HEK293 (cell line): ENCODE measurements at regions not wholly inside any gene's neighbourhood (a gene's known extent, or its start where the extent isn't known, plus 50 kb on each side); places are given as distances from the start of the nearest gene placed in this dataset.

ENCODE experiments used
- CTCF ChIP-seq: fragments of 450-650 bp; formaldehyde crosslinking; IDR thresholded peaks from 2 replicates; pipeline ENCODE4 v1.5.1; 2016; ENCODE audit warnings: missing biosample characterization, missing genetic modification characterization
- REST ChIP-seq: fragments of 450-650 bp; formaldehyde crosslinking; IDR thresholded peaks from 2 replicates; pipeline ENCODE4 v1.5.1; 2016; ENCODE audit warnings: missing biosample characterization, missing genetic modification characterization
- ZBTB17 ChIP-seq: fragments of 450-650 bp; formaldehyde crosslinking; IDR thresholded peaks from 2 replicates; pipeline ENCODE4 v1.5.1; 2016; ENCODE audit warnings: missing biosample characterization, missing genetic modification characterization
- ZNF175 ChIP-seq: fragments of 450-650 bp; formaldehyde crosslinking; IDR thresholded peaks from 2 replicates; pipeline ENCODE4 v1.5.1; 2016; ENCODE audit warnings: missing biosample characterization, missing genetic modification characterization
- ZNF23 ChIP-seq: fragments of 450-650 bp; formaldehyde crosslinking; IDR thresholded peaks from 2 replicates; pipeline ENCODE4 v1.5.1; 2016; ENCODE audit warnings: missing biosample characterization, missing genetic modification characterization, borderline replicate concordance
- ZNF280C ChIP-seq: fragments of 450-650 bp; formaldehyde crosslinking; IDR thresholded peaks from 2 replicates; pipeline ENCODE4 v1.5.1; 2016; ENCODE audit warnings: missing biosample characterization, missing genetic modification characterization
- ZNF518A ChIP-seq: fragments of 450-650 bp; formaldehyde crosslinking; conservative IDR thresholded peaks from 2 replicates; pipeline ENCODE4 v1.5.1; 2016; ENCODE audit warnings: low read depth, missing biosample characterization, missing genetic modification characterization
- ZNF558 ChIP-seq: fragments of 450-650 bp; formaldehyde crosslinking; IDR thresholded peaks from 2 replicates; pipeline ENCODE4 v1.5.1; 2016; ENCODE audit warnings: missing biosample characterization, missing genetic modification characterization

GRCh38 chr7:118862740-118863139, 638.2 kb downstream of the ANKRD7 start:
- no peak for TF ChIP-seq CTCF (tag by site-specific recombination)
- TF ChIP-seq REST (tag by site-specific recombination) = no peak
- TF ChIP-seq ZNF175 (tag by site-specific recombination) = no peak
- no peak for TF ChIP-seq ZNF280C
- no peak for TF ChIP-seq ZNF518A (tag by site-specific recombination)
- no peak for TF ChIP-seq ZNF23 (tag by site-specific recombination)
- TF ChIP-seq ZBTB17 (tag by site-specific recombination) = no peak
- TF ChIP-seq ZNF558 (tag by site-specific recombination) = no peak
